Colonic mucosa (tissue), 4 donors: ENCODE measurements at regions not wholly inside any gene's neighbourhood (a gene's known extent, or its start where the extent isn't known, plus 50 kb on each side); places are given as distances from the start of the nearest gene placed in this dataset.

Source experiments
- DNase-seq: peaks from one replicate; pipeline ENCODE4 v3.0.0-alpha.2; 2020
- H3K27ac ChIP-seq: fragments of 200-600 bp; one replicate; pipeline ENCODE4 v1.8.0; 2021
- H3K27me3 ChIP-seq: fragments of 200-600 bp; one replicate; pipeline ENCODE4 v1.8.0; 2021
- H3K36me3 ChIP-seq: fragments of 200-600 bp; one replicate; pipeline ENCODE4 v1.8.0; 2021
- H3K4me1 ChIP-seq: fragments of 200-600 bp; one replicate; pipeline ENCODE4 v1.8.0; 2021; ENCODE audit warnings: mild to moderate bottlenecking
- H3K4me3 ChIP-seq: fragments of 200-600 bp; one replicate; pipeline ENCODE4 v1.8.0; 2021
- H3K9ac ChIP-seq, 2 donors: one replicate each; pipeline ENCODE4 v1.7.0; 2013; ENCODE audit warnings: control low read depth in 2 of 2, low read depth in 2 of 2, low read length in 2 of 2
- H3K9me3 ChIP-seq: fragments of 200-600 bp; one replicate; pipeline ENCODE4 v1.8.0; 2021
- CTCF ChIP-seq: fragments of 200-600 bp; IDR thresholded peaks from one replicate; pipeline ENCODE4 v1.8.0; 2022; ENCODE audit warnings: antibody characterized with exemption, mild to moderate bottlenecking
- intact Hi-C: fragments of 100-400 bp; cut with DNase I; formaldehyde crosslinking; loops from one replicate; pipeline ENCODE4 v1.14.1; 2022
- donor health status: healthy.
- donor health status: DM: no; HTN: no; CAD: no.
- donor health status: DM: no; HTN: no; CAD: no.

- no peak overlapping the region for H3K4me3 ChIP-seq
- H3K9me3 ChIP-seq = no peaks in the 10 kb centered on the region
- no peaks in the 10 kb centered on the region for H3K27me3 ChIP-seq
- intact Hi-C loops = no loop called here
- H3K9ac ChIP-seq = no peak overlapping the region
- TF ChIP-seq CTCF = no peak
- no peak overlapping the region for H3K27ac ChIP-seq
- no peak for DNase-seq
- no peaks in the 10 kb centered on the region for H3K4me1 ChIP-seq
- H3K36me3 ChIP-seq = no peaks in the 10 kb centered on the region
Observed at GRCh38 chr4:13906727-13907126, 279.2 kb upstream of the BOD1L1 start.

GRCh38 chr4:13907255-13907751 lies 279.8 kb upstream of the BOD1L1 start:
- H3K27ac ChIP-seq = no peak overlapping the region
- DNase-seq = no peak
- H3K9ac ChIP-seq = no peak overlapping the region

GRCh38 chr4:13908455-13908854 lies 280.9 kb upstream of the BOD1L1 start:
- Histone ChIP-seq H3K4me1 (no peaks in the 10 kb centered on the region), H3K27ac (no peak overlapping the region), H3K4me3 (no peak overlapping the region), H3K9ac (no peak overlapping the region), H3K36me3 (no peaks in the 10 kb centered on the region), H3K9me3 (no peaks in the 10 kb centered on the region), H3K27me3 (no peaks in the 10 kb centered on the region)
- TF ChIP-seq CTCF = no peak
- intact Hi-C loops = no loop called here
- no peak for DNase-seq

More at GRCh38 chr4:13907255-13907751, 279.8 kb upstream of the BOD1L1 start:
- no peaks in the 10 kb centered on the region for H3K36me3 ChIP-seq
- H3K9me3 ChIP-seq = no peaks in the 10 kb centered on the region
- no peak for TF ChIP-seq CTCF
- intact Hi-C loops = no loop called here
- no peaks in the 10 kb centered on the region for H3K4me1 ChIP-seq
- no peak overlapping the region for H3K4me3 ChIP-seq
- no peaks in the 10 kb centered on the region for H3K27me3 ChIP-seq

GRCh38 chr4:13910556-13910955 lies 283.0 kb upstream of the BOD1L1 start:
- H3K9ac ChIP-seq = no peak overlapping the region
- no peaks in the 10 kb centered on the region for H3K4me1 ChIP-seq
- H3K36me3 ChIP-seq = no peaks in the 10 kb centered on the region
- H3K27me3 ChIP-seq = no peaks in the 10 kb centered on the region
- DNase-seq = no peak
- intact Hi-C loops = no loop called here
- H3K27ac ChIP-seq = no peak overlapping the region
- TF ChIP-seq CTCF = no peak
- H3K4me3 ChIP-seq = no peak overlapping the region
- H3K9me3 ChIP-seq = no peaks in the 10 kb centered on the region

GRCh38 chr4:13911256-13911655 lies 283.7 kb upstream of the BOD1L1 start:
- Histone ChIP-seq H3K9ac (no peak overlapping the region), H3K9me3 (no peaks in the 10 kb centered on the region)
- no peak for TF ChIP-seq CTCF

More at GRCh38 chr4:13911256-13911655, 283.7 kb upstream of the BOD1L1 start:
- Histone ChIP-seq H3K36me3 (no peaks in the 10 kb centered on the region), H3K4me1 (no peaks in the 10 kb centered on the region), H3K27ac (no peak overlapping the region), H3K27me3 (no peaks in the 10 kb centered on the region), H3K4me3 (no peak overlapping the region)
- no peak for DNase-seq
- intact Hi-C loops = no loop called here
